DND-41 (cell line): ENCODE measurements at regions not wholly inside any gene's neighbourhood (a gene's known extent, or its start where the extent isn't known, plus 50 kb on each side); places are given as distances from the start of the nearest gene placed in this dataset.

Experiments
- CTCF ChIP-seq: IDR thresholded peaks from 2 replicates; pipeline ENCODE4 v1.5.1; 2012; ENCODE audit warnings: borderline replicate concordance, low read length, moderate library complexity, mild to moderate bottlenecking; ENCODE audit not compliant: poor library complexity, severe bottlenecking; ENCODE audit errors: extremely low read depth
- EZH2 ChIP-seq: IDR thresholded peaks from 3 replicates; pipeline ENCODE4 v1.6.1; 2012; ENCODE audit warnings: borderline replicate concordance, low read depth, mild to moderate bottlenecking, moderate library complexity, low read length, inconsistent platforms; ENCODE audit not compliant: severe bottlenecking

GRCh38 chr18:26714739-26715138 lies 150.8 kb downstream of the AQP4 start:
- TF ChIP-seq CTCF (no peak), EZH2 (no peak)
